H1 (cell line): ENCODE measurements at regions not wholly inside any gene's neighbourhood (a gene's known extent, or its start where the extent isn't known, plus 50 kb on each side); places are given as distances from the start of the nearest gene placed in this dataset.

Experiments
- CTCF ChIA-PET: fragments of 300-600 bp; sonication (Branson Sonifier 250); formaldehyde crosslinking; loops from one replicate; lab custom pipeline; 2021; ENCODE audit not compliant: partially characterized antibody; lab: Charles Lee
- POLR2A ChIA-PET: fragments of 300-600 bp; sonication (Branson Sonifier 250); formaldehyde crosslinking; loops from one replicate; lab custom pipeline; 2021; ENCODE audit warnings: inconsistent platforms; ENCODE audit not compliant: partially characterized antibody; lab: Charles Lee
- DNase-seq, 2 experiments: peaks; one replicate each; pipeline versions ENCODE4 v3.0.0 to v3.0.0-alpha.2; 2010 to 2022; ENCODE audit warnings: low spot score in 2 of 2, low read depth in 1 of 2, mixed read lengths in 1 of 2
- FAIRE-seq: peaks from 2 replicates; lab custom pipeline; 2011; peaks lifted over from hg19 to GRCh38; lab: Jason Lieb, UNC
- H2AFZ ChIP-seq: 2 replicates; pipeline ENCODE4 v1.8.1; 2012; ENCODE audit warnings: low read length, inconsistent platforms
- H2AK5ac ChIP-seq: 2 replicates; pipeline ENCODE4 v1.6.1; 2013; ENCODE audit warnings: low read depth, low read length
- H2BK120ac ChIP-seq: replicated peaks from 2 replicates; pipeline ENCODE3; 2013; ENCODE audit warnings: low read depth, low read length, inconsistent platforms
- H2BK12ac ChIP-seq: 2 replicates; pipeline ENCODE4 v1.6.1; 2013; ENCODE audit warnings: low read depth, low read length
- H2BK15ac ChIP-seq: 2 replicates; pipeline ENCODE4 v1.6.1; 2013; ENCODE audit warnings: low read length
- H2BK20ac ChIP-seq: 2 replicates; pipeline ENCODE4 v1.6.1; 2013; ENCODE audit warnings: low read length
- H2BK5ac ChIP-seq: 2 replicates; pipeline ENCODE4 v1.6.1; 2013; ENCODE audit warnings: low read depth, low read length
- H3K14ac ChIP-seq: 2 replicates; pipeline ENCODE4 v1.6.1; 2013; ENCODE audit warnings: inconsistent platforms; ENCODE audit not compliant: insufficient read length
- H3K18ac ChIP-seq: 2 replicates; pipeline ENCODE4 v1.6.1; 2013; ENCODE audit warnings: low read length; ENCODE audit errors: extremely low read depth
- H3K23ac ChIP-seq: 2 replicates; pipeline ENCODE4 v1.6.1; 2013; ENCODE audit warnings: inconsistent platforms; ENCODE audit not compliant: insufficient read length
- H3K23me2 ChIP-seq: 2 replicates; pipeline ENCODE4 v1.6.1; 2013; ENCODE audit warnings: low read depth, low read length
- H3K27ac ChIP-seq: 2 replicates; pipeline ENCODE4 v1.6.1; 2011; ENCODE audit warnings: low read depth, low read length, inconsistent platforms
- H3K27me3 ChIP-seq, 4 experiments: replicated peaks in 1 of 4; 1 replicate in 1 of 4; 2 replicates in 3 of 4; pipeline versions ENCODE4 v1.6.1 to v1.8.1; 2011 to 2013; ENCODE audit warnings: low read length in 3 of 4, mild to moderate bottlenecking in 3 of 4, inconsistent platforms in 2 of 4, mixed read lengths in 2 of 4, moderate library complexity in 1 of 4; ENCODE audit not compliant: control insufficient read depth in 3 of 4, insufficient read depth in 3 of 4; ENCODE audit errors: extremely low read depth in 1 of 4
- H3K36me3 ChIP-seq, 4 experiments: 2 replicates each; pipeline versions ENCODE4 v1.6.1 to v1.8.1; 2011 to 2013; ENCODE audit warnings: mild to moderate bottlenecking in 4 of 4, low read length in 3 of 4, moderate library complexity in 2 of 4, control low read depth in 1 of 4, inconsistent platforms in 1 of 4; ENCODE audit not compliant: insufficient read depth in 4 of 4, control insufficient read depth in 2 of 4
- H3K4ac ChIP-seq: replicated peaks from 2 replicates; pipeline ENCODE3; 2013; ENCODE audit warnings: low read length, low read depth, mixed read lengths, inconsistent platforms; ENCODE audit not compliant: insufficient read length
- H3K4me1 ChIP-seq, 4 experiments: replicated peaks in 1 of 4; 1 replicate in 1 of 4; 2 replicates in 3 of 4; pipeline versions ENCODE4 v1.6.1 to v1.8.1; 2011 to 2013; ENCODE audit warnings: low read length in 3 of 4, inconsistent platforms in 2 of 4, mixed read lengths in 1 of 4; ENCODE audit not compliant: insufficient read depth in 4 of 4, control insufficient read depth in 3 of 4
- H3K4me2 ChIP-seq, 2 experiments: 2 replicates each; pipeline versions ENCODE4 v1.6.1 to v1.8.1; 2011 to 2013; ENCODE audit warnings: low read depth in 2 of 2, low read length in 2 of 2, control low read depth in 1 of 2, inconsistent platforms in 1 of 2, mild to moderate bottlenecking in 1 of 2; ENCODE audit not compliant: insufficient read depth in 1 of 2
- H3K4me3 ChIP-seq, 4 experiments: fragments of 200-600, 300-600 bp in 1 of 4; sonication (generic), shearing (Covaris generic), sonication (Bioruptor Twin) in 1 of 4; 2 replicates each; pipeline versions ENCODE4 v1.5.1 to v1.8.1; 2011 to 2016; ENCODE audit warnings: low read length in 4 of 4, low read depth in 3 of 4, control low read depth in 2 of 4, inconsistent platforms in 2 of 4, mild to moderate bottlenecking in 2 of 4, mixed read lengths in 1 of 4, moderate library complexity in 1 of 4; ENCODE audit not compliant: insufficient read depth in 2 of 4; ENCODE audit errors: extremely low read depth in 1 of 4
- H3K56ac ChIP-seq: replicated peaks from 2 replicates; pipeline ENCODE3; 2013; ENCODE audit warnings: low read depth, mild to moderate bottlenecking, mixed read lengths, low read length, inconsistent platforms; ENCODE audit not compliant: insufficient read length
- H3K79me1 ChIP-seq: 2 replicates; pipeline ENCODE4 v1.6.1; 2013; ENCODE audit warnings: low read depth, low read length, control low read depth
- H3K79me2 ChIP-seq, 2 experiments: 2 replicates each; pipeline versions ENCODE4 v1.6.1 to v1.8.1; 2012 to 2013; ENCODE audit warnings: low read length in 2 of 2, mild to moderate bottlenecking in 2 of 2, inconsistent platforms in 1 of 2; ENCODE audit not compliant: insufficient read depth in 2 of 2, control insufficient read depth in 1 of 2
- H3K9ac ChIP-seq, 4 experiments: replicated peaks in 1 of 4; 1 replicate in 1 of 4; 2 replicates in 3 of 4; pipeline versions ENCODE4 v1.6.1 to v1.8.1; 2011 to 2013; ENCODE audit warnings: low read depth in 3 of 4, low read length in 3 of 4, control low read depth in 2 of 4, mild to moderate bottlenecking in 2 of 4, moderate library complexity in 2 of 4, inconsistent platforms in 1 of 4; ENCODE audit errors: extremely low read depth in 1 of 4
- H3K9me3 ChIP-seq, 2 experiments: 2 replicates each; pipeline versions ENCODE4 v1.6.1 to v1.8.1; 2012 to 2013; ENCODE audit warnings: mild to moderate bottlenecking in 2 of 2, moderate library complexity in 2 of 2, control low read depth in 1 of 2, inconsistent platforms in 1 of 2, low read depth in 1 of 2, low read length in 1 of 2, mixed read lengths in 1 of 2; ENCODE audit not compliant: insufficient read depth in 2 of 2
- H4K20me1 ChIP-seq, 2 experiments: replicated peaks in 1 of 2; 2 replicates each; pipeline versions ENCODE3 to v1.8.1; 2011 to 2013; ENCODE audit warnings: inconsistent platforms in 2 of 2, low read length in 2 of 2, mild to moderate bottlenecking in 1 of 2; ENCODE audit not compliant: insufficient read depth in 2 of 2, control insufficient read depth in 1 of 2
- H4K5ac ChIP-seq: 2 replicates; pipeline ENCODE4 v1.6.1; 2013; ENCODE audit warnings: low read length, low read depth, mixed read lengths, inconsistent platforms; ENCODE audit not compliant: insufficient read length
- H4K8ac ChIP-seq: 2 replicates; pipeline ENCODE4 v1.8.0; 2013; ENCODE audit warnings: mild to moderate bottlenecking, moderate library complexity, low read length, inconsistent platforms; ENCODE audit not compliant: insufficient read depth; ENCODE audit errors: extremely low read depth
- H4K91ac ChIP-seq: replicated peaks from 2 replicates; pipeline ENCODE3; 2013; ENCODE audit warnings: low read length, mixed read lengths, inconsistent platforms; ENCODE audit not compliant: insufficient read length
- ATF2 ChIP-seq: IDR thresholded peaks from 2 replicates; pipeline ENCODE4 v1.6.1; 2012; ENCODE audit warnings: low read length, inconsistent platforms
- CBX5 ChIP-seq: fragments of 300-800, 300-1000 bp; sonication (generic); IDR thresholded peaks from 2 replicates; pipeline ENCODE4 v1.7.1; 2016; ENCODE audit warnings: antibody characterized with exemption, low read length, low read depth
- GTF2F1 ChIP-seq: IDR thresholded peaks from 2 replicates; pipeline ENCODE4 v1.6.1; 2012; ENCODE audit warnings: low read depth, low read length, improper control_type of control experiment, borderline replicate concordance
- KDM5A ChIP-seq: fragments of 200-600 bp; IDR thresholded peaks from 2 replicates; pipeline ENCODE4 v1.7.1; 2012; ENCODE audit warnings: mild to moderate bottlenecking, low read length, inconsistent platforms, mixed read lengths
- NANOG ChIP-seq: IDR thresholded peaks from 2 replicates; pipeline ENCODE4 v1.6.1; 2011; ENCODE audit warnings: low read length, low read depth, mild to moderate bottlenecking, inconsistent platforms; ENCODE audit not compliant: insufficient read depth, poor library complexity, severe bottlenecking
- PHF8 ChIP-seq: fragments of 200-600 bp; sonication (generic); conservative IDR thresholded peaks from 2 replicates; pipeline ENCODE4 v1.7.1; 2012; ENCODE audit warnings: low read depth, mild to moderate bottlenecking, inconsistent platforms, low read length, moderate library complexity
- POLR2A ChIP-seq, 2 experiments: IDR thresholded peaks; 1 replicate in 1 of 2; 2 replicates in 1 of 2; pipeline ENCODE4 v1.6.1; 2011; ENCODE audit warnings: low read depth in 2 of 2, low read length in 2 of 2, mild to moderate bottlenecking in 2 of 2; ENCODE audit errors: control extremely low read depth in 1 of 2
- POLR2AphosphoS5 ChIP-seq: IDR thresholded peaks from 2 replicates; pipeline ENCODE4 v1.6.1; 2011; ENCODE audit warnings: low read depth, low read length
- RNF2 ChIP-seq: fragments of 200-900, 300-1000 bp; sonication (generic); IDR thresholded peaks from 2 replicates; pipeline ENCODE4 v1.7.1; 2016; ENCODE audit warnings: borderline replicate concordance, low read depth, mild to moderate bottlenecking, antibody characterized with exemption, low read length; ENCODE audit not compliant: poor library complexity, severe bottlenecking; ENCODE audit errors: missing control alignments
- SIN3A ChIP-seq, 2 experiments: IDR thresholded peaks in 1 of 2; conservative IDR thresholded peaks in 1 of 2; 2 replicates each; pipeline ENCODE4 v1.6.1; 2011 to 2012; ENCODE audit warnings: low read length in 2 of 2, improper control_type of control experiment in 1 of 2, low read depth in 1 of 2, mild to moderate bottlenecking in 1 of 2
- SP1 ChIP-seq: IDR thresholded peaks from 2 replicates; pipeline ENCODE4 v1.6.1; 2011; ENCODE audit warnings: low read depth, low read length
- SP2 ChIP-seq: IDR thresholded peaks from 2 replicates; pipeline ENCODE4 v1.6.1; 2012; ENCODE audit warnings: mild to moderate bottlenecking, low read length, inconsistent platforms
- SRF ChIP-seq: IDR thresholded peaks from 2 replicates; pipeline ENCODE4 v1.6.1; 2011; ENCODE audit warnings: mild to moderate bottlenecking, low read depth, low read length, moderate library complexity
- TBP ChIP-seq: IDR thresholded peaks from 2 replicates; pipeline ENCODE4 v1.6.1; 2011; ENCODE audit warnings: low read depth, low read length, improper control_type of control experiment
- WGBS, 2 experiments: shearing (Covaris generic) in 1 of 2; methylation state at CpG; one replicate each; pipeline versions ENCODE4 v1.1.6 to v1.1.7; 2013 to 2015; ENCODE audit warnings: low lambda C conversion rate in 2 of 2, mixed read lengths in 2 of 2, inconsistent platforms in 1 of 2, low coverage in 1 of 2, missing lambda C conversion rate in 1 of 2; ENCODE audit not compliant: insufficient replicate concordance in 2 of 2, insufficient coverage in 1 of 2, insufficient read length in 1 of 2; ENCODE audit errors: extremely low coverage in 1 of 2, missing lambda C conversion rate in 1 of 2; 5-methylcytosine and 5-hydroxymethylcytosine counted together

GRCh38 chr3:164419220-164419619, 659.1 kb downstream of the SI start:
- no peak for DNase-seq
- ChIA-PET CTCF (interaction anchor here (0.6 to 0.7 kb wide), 3 partner anchors 26 to 898 kb away, joined by 3 read pairs; no protein-coding TSS in a partner anchor), POLR2A (no interaction called here)
- TF ChIP-seq SIN3A (conservative IDR thresholded peaks at IDR 0.05 in 1 of 2, IDR thresholded peaks at IDR 0.05 in 1 of 2; ENCODE audit: low read depth in 1 of 2, low read length in 2 of 2): no peak
- no peak for TF ChIP-seq ATF2
- no peak for TF ChIP-seq SP2
- TF ChIP-seq CBX5: no peak
- no peak for TF ChIP-seq NANOG
- TF ChIP-seq POLR2AphosphoS5: no peak
- no peak for TF ChIP-seq SP1
- TF ChIP-seq SRF: no peak
- no peak for TF ChIP-seq RNF2
- TF ChIP-seq KDM5A: no peak
- no peak for TF ChIP-seq TBP
- TF ChIP-seq PHF8: no peak
- TF ChIP-seq POLR2A (IDR thresholded peaks at IDR 0.05; ENCODE audit: control extremely low read depth in 1 of 2, low read depth in 2 of 2, low read length in 2 of 2): no peak
- no peak for TF ChIP-seq GTF2F1

More at GRCh38 chr3:164419220-164419619, 659.1 kb downstream of the SI start:
- H3K4me2 ChIP-seq: no peak overlapping the region
- H3K23ac ChIP-seq: no peak overlapping the region
- 93% methylated on average over 1 of the region's 1 CpG; no CpG with 5 or more reads in 1 of the 2 experiments for WGBS, 2 experiments
- H3K9me3 ChIP-seq: no peaks in the 10 kb centered on the region
- H2BK20ac ChIP-seq: no peak overlapping the region
- H3K27me3 ChIP-seq: no peaks in the 10 kb centered on the region
- no peak overlapping the region for H3K14ac ChIP-seq
- H3K79me2 ChIP-seq: no peaks in the 10 kb centered on the region
- no peak overlapping the region for H2BK120ac ChIP-seq
- H2BK12ac ChIP-seq: no peak overlapping the region
- no peak overlapping the region for H2AK5ac ChIP-seq
- no peaks in the 10 kb centered on the region for H3K36me3 ChIP-seq
- H3K27ac ChIP-seq: no peak overlapping the region
- no peaks in the 10 kb centered on the region for H3K4me1 ChIP-seq
- H3K4me3 ChIP-seq: no peak overlapping the region
- no peak overlapping the region for H3K56ac ChIP-seq
- H3K9ac ChIP-seq: no peak overlapping the region
- no peak overlapping the region for H4K5ac ChIP-seq
- H3K4ac ChIP-seq: no peak overlapping the region
- no peak overlapping the region for H2BK15ac ChIP-seq
- H3K23me2 ChIP-seq: no peaks in the 10 kb centered on the region
- no peaks in the 10 kb centered on the region for H3K79me1 ChIP-seq
- H4K20me1 ChIP-seq: no peaks in the 10 kb centered on the region
- no peak overlapping the region for H4K8ac ChIP-seq
- H3K18ac ChIP-seq: no peak overlapping the region
- H2AFZ ChIP-seq: no peak overlapping the region
- no peak overlapping the region for H2BK5ac ChIP-seq
- no peak overlapping the region for H4K91ac ChIP-seq
- FAIRE-seq: no peak
